ENCODE measurements at regions not wholly inside any gene's neighbourhood (a gene's known extent, or its start where the extent isn't known, plus 50 kb on each side); places are given as distances from the start of the nearest gene placed in this dataset.

DNA sequence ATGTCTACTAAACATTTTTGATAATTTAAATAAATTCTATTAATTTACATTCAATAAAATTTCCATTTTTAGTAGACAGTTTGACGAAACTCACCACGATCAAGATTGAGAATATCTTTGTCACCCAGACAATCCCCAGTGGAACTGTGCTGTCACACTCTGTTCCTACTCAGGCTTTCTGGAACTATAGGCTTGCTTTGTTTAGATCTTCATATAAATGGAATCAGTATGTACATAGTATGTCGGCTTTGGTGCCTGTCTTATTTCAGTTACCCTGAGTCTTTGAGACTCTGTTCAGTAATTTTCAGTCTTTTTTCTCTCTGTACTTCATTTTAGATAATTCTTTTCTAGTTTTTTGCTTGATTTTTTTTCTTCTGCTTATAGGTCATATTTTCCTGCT is 163.5 kb upstream of the EMCN start:
- no peak for TF ChIP-seq OSR2 (tag by site-specific recombination; IDR thresholded peaks at IDR 0.05)
- no peak for TF ChIP-seq ZNF621 (tag by site-specific recombination; IDR thresholded peaks at IDR 0.05)
- TF ChIP-seq ZNF37A (tag by site-specific recombination; IDR thresholded peaks at IDR 0.05): no peak
- no peak for TF ChIP-seq ZNF138 (tag by site-specific recombination; IDR thresholded peaks at IDR 0.05; ENCODE audit: borderline replicate concordance)
- no peak for TF ChIP-seq YY2 (tag by site-specific recombination; IDR thresholded peaks at IDR 0.05)
- TF ChIP-seq ZEB2 (tag by site-specific recombination; IDR thresholded peaks at IDR 0.05): no peak
- TF ChIP-seq, protein P1, sequence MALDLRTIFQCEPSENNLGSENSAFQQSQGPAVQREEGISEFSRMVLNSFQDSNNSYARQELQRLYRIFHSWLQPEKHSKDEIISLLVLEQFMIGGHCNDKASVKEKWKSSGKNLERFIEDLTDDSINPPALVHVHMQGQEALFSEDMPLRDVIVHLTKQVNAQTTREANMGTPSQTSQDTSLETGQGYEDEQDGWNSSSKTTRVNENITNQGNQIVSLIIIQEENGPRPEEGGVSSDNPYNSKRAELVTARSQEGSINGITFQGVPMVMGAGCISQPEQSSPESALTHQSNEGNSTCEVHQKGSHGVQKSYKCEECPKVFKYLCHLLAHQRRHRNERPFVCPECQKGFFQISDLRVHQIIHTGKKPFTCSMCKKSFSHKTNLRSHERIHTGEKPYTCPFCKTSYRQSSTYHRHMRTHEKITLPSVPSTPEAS (tag by site-specific recombination; IDR thresholded peaks at IDR 0.05): no peak
- TF ChIP-seq, protein P2, sequence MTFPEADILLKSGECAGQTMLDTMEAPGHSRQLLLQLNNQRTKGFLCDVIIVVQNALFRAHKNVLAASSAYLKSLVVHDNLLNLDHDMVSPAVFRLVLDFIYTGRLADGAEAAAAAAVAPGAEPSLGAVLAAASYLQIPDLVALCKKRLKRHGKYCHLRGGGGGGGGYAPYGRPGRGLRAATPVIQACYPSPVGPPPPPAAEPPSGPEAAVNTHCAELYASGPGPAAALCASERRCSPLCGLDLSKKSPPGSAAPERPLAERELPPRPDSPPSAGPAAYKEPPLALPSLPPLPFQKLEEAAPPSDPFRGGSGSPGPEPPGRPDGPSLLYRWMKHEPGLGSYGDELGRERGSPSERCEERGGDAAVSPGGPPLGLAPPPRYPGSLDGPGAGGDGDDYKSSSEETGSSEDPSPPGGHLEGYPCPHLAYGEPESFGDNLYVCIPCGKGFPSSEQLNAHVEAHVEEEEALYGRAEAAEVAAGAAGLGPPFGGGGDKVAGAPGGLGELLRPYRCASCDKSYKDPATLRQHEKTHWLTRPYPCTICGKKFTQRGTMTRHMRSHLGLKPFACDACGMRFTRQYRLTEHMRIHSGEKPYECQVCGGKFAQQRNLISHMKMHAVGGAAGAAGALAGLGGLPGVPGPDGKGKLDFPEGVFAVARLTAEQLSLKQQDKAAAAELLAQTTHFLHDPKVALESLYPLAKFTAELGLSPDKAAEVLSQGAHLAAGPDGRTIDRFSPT (tag by site-specific recombination; IDR thresholded peaks at IDR 0.05): no peak
- no peak overlapping the region for H3K27ac ChIP-seq (ENCODE audit: extremely low read depth, low read depth, low read length)
- ChIA-PET POLR2A (no interaction called here), CTCF (no interaction called here)
- H3K36me3 ChIP-seq (ENCODE audit: control insufficient read depth in 2 of 2, insufficient read depth in 1 of 2, low read length in 2 of 2): no peaks in the 10 kb centered on the region
- H3K4me1 ChIP-seq (ENCODE audit: control insufficient read depth, insufficient read depth, low read length): no peaks in the 10 kb centered on the region
- no peak overlapping the region for H3K4me3 ChIP-seq (ENCODE audit: low read depth, low read length)
- no peaks in the 10 kb centered on the region for H3K9me3 ChIP-seq (ENCODE audit: control insufficient read depth, insufficient read depth, low read depth, low read length)

GRCh38 chr4:100679926-100680325 is 162.1 kb upstream of the EMCN start:
- TF ChIP-seq ZNF341 (tag by site-specific recombination; IDR thresholded peaks at IDR 0.05; ENCODE audit: low read depth) (no peak), ZNF423 (tag by site-specific recombination; IDR thresholded peaks at IDR 0.05) (no peak)
- H3K27ac ChIP-seq (ENCODE audit: extremely low read depth, low read depth, low read length): no peak overlapping the region
- no peak overlapping the region for H3K4me3 ChIP-seq (ENCODE audit: low read depth, low read length)
- no peaks in the 10 kb centered on the region for H3K4me1 ChIP-seq (ENCODE audit: control insufficient read depth, insufficient read depth, low read length)
- POLR2A ChIA-PET: no interaction called here
- no peaks in the 10 kb centered on the region for H3K36me3 ChIP-seq (ENCODE audit: control insufficient read depth in 2 of 2, insufficient read depth in 1 of 2, low read length in 2 of 2)
- CTCF ChIA-PET: interaction anchor here (0.5 to 0.6 kb wide), 3 partner anchors 177 to 256 kb away, joined by 3 to 4 read pairs (median 4); no protein-coding TSS in a partner anchor
- no peaks in the 10 kb centered on the region for H3K9me3 ChIP-seq (ENCODE audit: control insufficient read depth, insufficient read depth, low read depth, low read length)

- TF ChIP-seq BCL11B (tag by site-specific recombination; IDR thresholded peaks at IDR 0.05; ENCODE audit: low read depth): no peak
- TF ChIP-seq ZBTB6 (tag by site-specific recombination; IDR thresholded peaks at IDR 0.05): no peak
- TF ChIP-seq ZSCAN16 (tag by site-specific recombination; IDR thresholded peaks at IDR 0.05): no peak
- TF ChIP-seq ZNF174 (tag by site-specific recombination; IDR thresholded peaks at IDR 0.05): no peak
- TF ChIP-seq ZNF274 (IDR thresholded peaks at IDR 0.05; ENCODE audit: low read length): no peak
- no peak for TF ChIP-seq ZNF274 (tag by site-specific recombination; IDR thresholded peaks at IDR 0.05; ENCODE audit: borderline replicate concordance)
- TF ChIP-seq ZNF830 (tag by site-specific recombination; IDR thresholded peaks at IDR 0.05; ENCODE audit: low read depth): no peak
- TF ChIP-seq ZNF792 (tag by site-specific recombination; IDR thresholded peaks at IDR 0.05): no peak
- no peak for TF ChIP-seq ZNF707 (tag by site-specific recombination; IDR thresholded peaks at IDR 0.05)
- TF ChIP-seq ZBTB10 (tag by site-specific recombination; IDR thresholded peaks at IDR 0.05): no peak
- TF ChIP-seq KLF17 (tag by site-specific recombination; IDR thresholded peaks at IDR 0.05): no peak
- no peak for TF ChIP-seq ZNF366 (tag by site-specific recombination; conservative IDR thresholded peaks at IDR 0.05)
- CTCF ChIA-PET: no interaction called here
- no peaks in the 10 kb centered on the region for H3K4me1 ChIP-seq (ENCODE audit: control insufficient read depth, insufficient read depth, low read length)
- no peak overlapping the region for H3K4me3 ChIP-seq (ENCODE audit: low read depth, low read length)
- H3K9me3 ChIP-seq (ENCODE audit: control insufficient read depth, insufficient read depth, low read depth, low read length): no peaks in the 10 kb centered on the region
- H3K27ac ChIP-seq (ENCODE audit: extremely low read depth, low read depth, low read length): no peak overlapping the region
- POLR2A ChIA-PET: no interaction called here
- no peaks in the 10 kb centered on the region for H3K36me3 ChIP-seq (ENCODE audit: control insufficient read depth in 2 of 2, insufficient read depth in 1 of 2, low read length in 2 of 2)
Measured at GRCh38 chr4:100674976-100675375, 157.2 kb upstream of the EMCN start.

All from HEK293 (cell line).